HG03060 (cell line): ENCODE measurements at regions not wholly inside any gene's neighbourhood (a gene's known extent, or its start where the extent isn't known, plus 50 kb on each side); places are given as distances from the start of the nearest gene placed in this dataset.
"Not testable (repeated sequence)": the region's sequence is repeated elsewhere in the genome, so short reads cannot be mapped to it uniquely, and the experiment has no call there.

Source experiments
- ATAC-seq: cut with Tn5 transposase; IDR thresholded peaks from one replicate; pipeline ENCODE4 v1.9.1; 2021; ENCODE audit warnings: low read depth, moderate number of reproducible peaks; ENCODE audit not compliant: unreplicated experiment

GRCh38 chr2:184041777-184042176 is 556.6 kb upstream of the ZNF804A start:
- ATAC-seq: no peak

- ATAC-seq: no peak
Observed at GRCh38 chr2:184047536-184047935, 550.8 kb upstream of the ZNF804A start.

- no peak for ATAC-seq
Observed at GRCh38 chr2:184049566-184049965, 548.8 kb upstream of the ZNF804A start.

- no peak for ATAC-seq
Observed at GRCh38 chr2:184053326-184053725, 545.0 kb upstream of the ZNF804A start.

GRCh38 chr2:184054419-184054818 is 543.9 kb upstream of the ZNF804A start:
- not testable (repeated sequence) for ATAC-seq

GRCh38 chr2:184057910-184058309 is 540.4 kb upstream of the ZNF804A start:
- no peak for ATAC-seq

GRCh38 chr2:184060268-184060667 is 538.1 kb upstream of the ZNF804A start:
- not testable (repeated sequence) for ATAC-seq

- ATAC-seq: no peak
Observed at GRCh38 chr2:184067502-184067901, 530.8 kb upstream of the ZNF804A start.

- ATAC-seq: no peak
Observed at GRCh38 chr2:184072470-184072869, 525.9 kb upstream of the ZNF804A start.

- ATAC-seq: no peak
Observed at GRCh38 chr2:184078496-184078895, 519.8 kb upstream of the ZNF804A start.

GRCh38 chr2:184091456-184091855 is 506.9 kb upstream of the ZNF804A start:
- no peak for ATAC-seq

GRCh38 chr2:184113696-184114403 is 484.5 kb upstream of the ZNF804A start:
- no peak for ATAC-seq

GRCh38 chr2:184114439-184114838 is 483.9 kb upstream of the ZNF804A start:
- no peak for ATAC-seq

GRCh38 chr2:184119989-184120800 is 478.1 kb upstream of the ZNF804A start:
- ATAC-seq: no peak

GRCh38 chr2:184125867-184126266 is 472.5 kb upstream of the ZNF804A start:
- no peak for ATAC-seq

- ATAC-seq: no peak
Observed at GRCh38 chr2:184129073-184129472, 469.3 kb upstream of the ZNF804A start.

GRCh38 chr2:184137955-184138354 is 460.4 kb upstream of the ZNF804A start:
- no peak for ATAC-seq

GRCh38 chr2:184141866-184142265 is 456.5 kb upstream of the ZNF804A start:
- ATAC-seq: no peak

GRCh38 chr2:184154438-184154837 is 443.9 kb upstream of the ZNF804A start:
- no peak for ATAC-seq

GRCh38 chr2:184155791-184156190 is 442.5 kb upstream of the ZNF804A start:
- ATAC-seq: no peak

- ATAC-seq: no peak
Observed at GRCh38 chr2:184157141-184157540, 441.2 kb upstream of the ZNF804A start.

GRCh38 chr2:184162426-184162825 is 435.9 kb upstream of the ZNF804A start:
- ATAC-seq: no peak
